Natural killer cell treated with Interleukin-12 subunit alpha and Interleukin-12 subunit beta and Interleukin-15 and Interleukin-18, amount 100 ng/mL, for 72 hours (primary cell): ENCODE measurements at regions not wholly inside any gene's neighbourhood (a gene's known extent, or its start where the extent isn't known, plus 50 kb on each side); places are given as distances from the start of the nearest gene placed in this dataset.
A peak's percentile ranks its signal among the peaks of the same experiment; 100 is the strongest.
"Not testable (repeated sequence)": the region's sequence is repeated elsewhere in the genome, so short reads cannot be mapped to it uniquely, and the experiment has no call there.

Source experiments
- ATAC-seq, 2 donors: fragments of 150-1000 bp; cut with Tn5 transposase in 1 of 2; sonication (Bioruptor Pico), chemical (Tn5 transposase) in 1 of 2; 2 replicates each; pipeline ENCODE4 v1.10.0; 2021
- DNase-seq: peaks from one replicate; pipeline ENCODE4 v3.0.0; 2022; ENCODE audit warnings: low spot score
- H3K27ac Mint-ChIP-seq, 2 donors: 1 replicate in 1 of 2; 2 replicates in 1 of 2; pipeline ENCODE4 v1.8.0; 2022; ENCODE audit warnings: mixed read lengths in 2 of 2, mild to moderate bottlenecking in 1 of 2, moderate library complexity in 1 of 2
- H3K27me3 Mint-ChIP-seq, 2 donors: 1 replicate in 1 of 2; 2 replicates in 1 of 2; pipeline ENCODE4 v1.8.0; 2022; ENCODE audit warnings: mixed read lengths in 2 of 2
- H3K36me3 Mint-ChIP-seq: one replicate; pipeline ENCODE4 v1.8.0; 2022; ENCODE audit warnings: mixed read lengths
- H3K4me1 Mint-ChIP-seq, 2 donors: 1 replicate in 1 of 2; 2 replicates in 1 of 2; pipeline ENCODE4 v1.8.0; 2022; ENCODE audit warnings: low read depth in 2 of 2, mixed read lengths in 2 of 2, mild to moderate bottlenecking in 1 of 2
- H3K4me3 Mint-ChIP-seq: one replicate; pipeline ENCODE4 v1.8.0; 2022; ENCODE audit warnings: mixed read lengths
- H3K9me3 Mint-ChIP-seq: 2 replicates; pipeline ENCODE4 v1.8.0; 2022; ENCODE audit warnings: mixed read lengths

DNA sequence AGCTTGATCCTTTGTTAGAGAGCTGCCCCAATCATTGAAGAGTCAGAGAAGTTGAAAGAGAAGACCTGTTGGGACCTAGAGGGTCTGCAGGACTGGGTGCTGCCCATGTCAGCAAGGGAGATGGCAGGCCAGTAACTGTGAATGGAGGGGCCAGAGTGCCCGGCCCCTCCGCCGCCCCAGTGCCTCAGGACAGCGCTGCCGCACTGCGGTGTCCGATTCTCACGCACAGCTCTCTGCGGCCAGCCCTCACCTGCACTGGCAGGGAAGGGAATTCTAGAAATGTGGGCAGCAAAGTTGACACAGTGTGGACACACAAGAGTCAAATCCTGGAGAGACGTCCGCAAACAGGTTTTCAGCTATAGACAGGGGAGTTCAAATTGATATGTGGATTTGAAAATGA lies 373.5 kb downstream of the TCERG1L start:
- no peak overlapping the region for H3K4me3 Mint-ChIP-seq
- no peaks in the 10 kb centered on the region for H3K9me3 Mint-ChIP-seq
- ATAC-seq (no peak), DNase-seq (no peak)
- no peak overlapping the region for H3K27ac Mint-ChIP-seq
- peaks cover 6 to 14% of the 10 kb centered on the region in 2 donors for H3K27me3 Mint-ChIP-seq
- H3K4me1 Mint-ChIP-seq: no peaks in the 10 kb centered on the region
- no peaks in the 10 kb centered on the region for H3K36me3 Mint-ChIP-seq

DNA sequence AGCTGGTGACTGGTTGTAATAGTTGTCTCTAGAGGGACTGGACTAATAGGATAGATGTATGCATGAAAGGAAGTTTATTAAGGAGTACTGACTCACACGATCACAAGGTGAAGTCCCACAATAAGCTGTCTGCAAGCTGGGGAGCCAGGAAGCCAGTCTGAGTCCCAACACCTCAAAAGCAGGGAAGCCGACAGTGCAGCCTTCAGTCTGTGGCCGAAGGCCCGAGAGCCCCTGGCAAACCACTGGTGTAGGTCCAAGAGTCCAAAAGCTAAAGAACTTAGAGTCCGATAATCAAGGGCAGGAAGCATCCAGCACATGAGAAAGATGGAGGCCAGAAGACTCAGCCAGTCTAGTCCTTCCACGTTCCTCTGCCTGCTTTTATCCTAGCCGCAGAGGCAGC lies 372.6 kb downstream of the TCERG1L start:
- not testable (repeated sequence) for H3K27ac Mint-ChIP-seq, H3K36me3 Mint-ChIP-seq, DNase-seq, H3K4me3 Mint-ChIP-seq, ATAC-seq, H3K9me3 Mint-ChIP-seq, H3K4me1 Mint-ChIP-seq
- H3K27me3 Mint-ChIP-seq: peaks cover 6 to 14% of the 10 kb centered on the region in 2 donors

DNA sequence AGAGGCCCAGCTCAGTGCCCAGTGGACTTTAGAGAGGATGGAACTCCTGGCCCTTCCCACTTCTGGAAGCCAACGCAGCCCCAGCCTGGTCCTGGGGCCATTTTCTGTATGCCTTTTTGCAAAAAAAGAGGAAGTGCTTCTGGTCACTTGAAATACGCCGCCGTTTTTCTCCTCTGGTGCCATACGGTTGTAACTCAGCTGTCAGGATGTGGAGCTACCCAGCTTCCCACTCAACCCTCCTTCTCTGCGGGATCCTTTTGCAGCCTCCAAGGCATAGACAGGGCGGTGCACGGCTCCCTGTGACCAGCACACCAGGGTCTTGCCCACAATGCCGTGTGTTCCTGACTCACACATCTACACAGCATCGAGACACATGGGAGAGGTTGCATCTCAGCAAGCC lies 369.6 kb downstream of the TCERG1L start:
- H3K4me3 Mint-ChIP-seq: no peak overlapping the region
- peaks cover 2 to 14% of the 10 kb centered on the region in 2 donors for H3K27me3 Mint-ChIP-seq
- H3K4me1 Mint-ChIP-seq: no peaks in the 10 kb centered on the region
- DNase-seq: no peak
- H3K27ac Mint-ChIP-seq: no peak overlapping the region
- no peaks in the 10 kb centered on the region for H3K36me3 Mint-ChIP-seq
- ATAC-seq: no peak
- H3K9me3 Mint-ChIP-seq: no peaks in the 10 kb centered on the region

- no peaks in the 10 kb centered on the region for H3K4me1 Mint-ChIP-seq
- H3K9me3 Mint-ChIP-seq: no peaks in the 10 kb centered on the region
- ATAC-seq (no peak), DNase-seq (no peak)
- H3K36me3 Mint-ChIP-seq: no peaks in the 10 kb centered on the region
- H3K27me3 Mint-ChIP-seq: peaks cover 2 to 8% of the 10 kb centered on the region in 2 donors
- no peak overlapping the region for H3K27ac Mint-ChIP-seq
- no peak overlapping the region for H3K4me3 Mint-ChIP-seq
These were observed 359.4 kb downstream of the TCERG1L start for GRCh38 chr10:130952086-130952485.

GRCh38 chr10:130954326-130954905 lies 357.1 kb downstream of the TCERG1L start:
- H3K27ac Mint-ChIP-seq: no peak overlapping the region
- H3K4me1 Mint-ChIP-seq: no peaks in the 10 kb centered on the region
- no peaks in the 10 kb centered on the region for H3K36me3 Mint-ChIP-seq
- no peaks in the 10 kb centered on the region for H3K9me3 Mint-ChIP-seq
- DNase-seq (no peak), ATAC-seq (peak in 1 of 2 donors; percentile 30)
- no peak overlapping the region for H3K4me3 Mint-ChIP-seq
- peaks cover 2 to 8% of the 10 kb centered on the region in 2 donors for H3K27me3 Mint-ChIP-seq

GRCh38 chr10:130956251-130956650 lies 355.3 kb downstream of the TCERG1L start:
- Mint-ChIP-seq H3K27me3 (peaks cover 0 to 8% of the 10 kb centered on the region in 2 donors), H3K4me1 (no peaks in the 10 kb centered on the region), H3K36me3 (no peaks in the 10 kb centered on the region), H3K9me3 (no peaks in the 10 kb centered on the region), H3K27ac (no peak overlapping the region), H3K4me3 (no peak overlapping the region)
- DNase-seq: no peak
- ATAC-seq: no peak

DNA sequence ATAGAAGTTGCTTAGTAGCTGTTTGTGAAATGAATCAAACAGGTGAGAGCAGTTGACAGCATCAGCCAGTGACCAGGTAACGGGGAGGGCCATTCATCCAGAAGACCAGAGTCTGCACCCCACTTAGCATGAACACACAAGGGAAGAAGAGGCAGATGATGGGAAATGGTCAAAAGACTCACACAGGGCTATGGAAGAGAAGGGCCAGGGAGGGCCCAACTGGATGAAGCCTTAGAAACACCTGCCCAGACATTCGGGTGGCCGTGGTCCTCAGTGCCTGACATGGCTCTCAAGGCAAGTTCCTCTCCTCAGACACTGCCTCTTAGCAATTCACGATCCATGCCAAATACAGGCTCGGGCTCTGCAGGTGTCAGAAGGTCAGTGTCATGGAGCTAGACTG lies 354.1 kb downstream of the TCERG1L start:
- Mint-ChIP-seq H3K36me3 (no peaks in the 10 kb centered on the region), H3K4me1 (no peaks in the 10 kb centered on the region), H3K9me3 (no peaks in the 10 kb centered on the region), H3K27ac (no peak overlapping the region), H3K27me3 (peaks cover 0 to 8% of the 10 kb centered on the region in 2 donors), H3K4me3 (no peak overlapping the region)
- no peak for DNase-seq
- no peak for ATAC-seq

GRCh38 chr10:130958003-130958402 lies 353.5 kb downstream of the TCERG1L start:
- peaks cover 0 to 8% of the 10 kb centered on the region in 2 donors for H3K27me3 Mint-ChIP-seq
- no peaks in the 10 kb centered on the region for H3K9me3 Mint-ChIP-seq
- H3K27ac Mint-ChIP-seq: no peak overlapping the region
- DNase-seq: no peak
- H3K36me3 Mint-ChIP-seq: no peaks in the 10 kb centered on the region
- no peak for ATAC-seq
- H3K4me1 Mint-ChIP-seq: no peaks in the 10 kb centered on the region
- H3K4me3 Mint-ChIP-seq: no peak overlapping the region

- Mint-ChIP-seq H3K36me3 (no peaks in the 10 kb centered on the region), H3K9me3 (no peaks in the 10 kb centered on the region), H3K4me1 (no peaks in the 10 kb centered on the region), H3K27ac (no peak overlapping the region), H3K27me3 (peaks cover 0 to 8% of the 10 kb centered on the region in 2 donors), H3K4me3 (no peak overlapping the region)
- DNase-seq: no peak
- no peak for ATAC-seq
These were observed 352.4 kb downstream of the TCERG1L start for GRCh38 chr10:130958981-130959751.

GRCh38 chr10:130959752-130960195 lies 351.7 kb downstream of the TCERG1L start:
- no peak for ATAC-seq
- Mint-ChIP-seq H3K4me3 (no peak overlapping the region), H3K27ac (no peak overlapping the region), H3K27me3 (peaks cover 0 to 4% of the 10 kb centered on the region in 2 donors), H3K4me1 (no peaks in the 10 kb centered on the region), H3K36me3 (no peaks in the 10 kb centered on the region), H3K9me3 (no peaks in the 10 kb centered on the region)
- DNase-seq: no peak

DNA sequence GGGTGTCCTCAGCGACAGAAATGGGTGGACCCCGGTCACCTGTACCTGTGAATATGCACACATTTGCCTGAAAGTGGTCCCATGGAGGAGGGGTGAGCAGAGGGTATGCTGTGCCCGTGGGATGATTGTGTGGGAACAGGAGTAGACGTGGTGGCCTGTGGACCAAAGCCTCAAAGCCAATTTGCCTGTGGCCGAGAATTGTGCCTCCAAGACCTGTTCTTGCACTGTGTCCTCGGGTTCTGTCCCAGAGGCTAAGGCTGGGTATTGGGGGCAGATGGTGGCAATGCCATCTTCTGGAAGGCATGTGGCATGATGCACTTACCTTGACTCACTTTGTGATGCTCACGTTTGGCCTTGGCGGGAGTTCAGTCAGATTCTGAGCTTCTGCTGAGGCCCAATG lies 351.0 kb downstream of the TCERG1L start:
- Mint-ChIP-seq H3K4me3 (no peak overlapping the region), H3K36me3 (no peaks in the 10 kb centered on the region), H3K4me1 (no peaks in the 10 kb centered on the region), H3K27ac (no peak overlapping the region), H3K27me3 (no peaks in the 10 kb centered on the region), H3K9me3 (no peaks in the 10 kb centered on the region)
- ATAC-seq: no peak
- DNase-seq: no peak

DNA sequence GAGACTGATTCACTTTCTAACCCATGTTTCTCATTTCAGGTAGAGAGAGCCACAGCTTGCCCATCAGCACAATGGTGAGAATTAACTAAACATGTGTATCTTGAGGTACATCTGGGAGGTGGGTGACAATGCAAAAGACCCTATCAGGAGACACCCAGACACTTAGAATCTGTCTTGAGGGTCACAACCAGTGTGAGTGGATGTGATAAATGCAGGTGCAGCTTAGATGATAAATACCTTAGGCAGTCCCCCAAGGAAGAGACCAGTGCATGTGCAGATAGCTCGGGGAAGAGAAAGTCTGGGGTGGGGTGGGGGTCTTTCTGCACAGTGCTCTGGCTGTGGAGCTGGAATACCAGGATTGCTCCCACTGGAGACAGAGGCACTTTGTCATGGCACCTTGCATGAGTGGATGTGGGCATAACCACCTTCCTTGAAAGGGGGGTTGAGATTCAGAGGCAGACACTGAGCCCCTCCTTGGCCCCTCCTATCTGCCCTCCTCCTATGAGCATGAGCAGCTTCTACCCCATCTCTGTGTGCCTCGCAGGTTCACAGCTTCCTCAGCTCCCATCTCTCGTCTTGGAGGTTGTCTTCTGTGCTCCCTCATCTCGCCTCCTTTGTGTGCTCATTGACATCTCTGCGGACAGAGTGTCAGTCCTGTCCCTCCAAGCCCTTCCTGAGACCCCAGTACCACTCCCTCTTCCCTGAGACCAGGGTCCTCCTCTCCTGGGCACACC lies 349.8 kb downstream of the TCERG1L start:
- no peak for DNase-seq
- no peaks in the 10 kb centered on the region for H3K4me1 Mint-ChIP-seq

GRCh38 chr10:130962240-130963051 lies 349.1 kb downstream of the TCERG1L start:
- ATAC-seq (no peak), DNase-seq (no peak)
- no peak overlapping the region for H3K27ac Mint-ChIP-seq
- H3K4me3 Mint-ChIP-seq: no peak overlapping the region
- no peaks in the 10 kb centered on the region for H3K4me1 Mint-ChIP-seq
- no peaks in the 10 kb centered on the region for H3K9me3 Mint-ChIP-seq
- no peaks in the 10 kb centered on the region for H3K36me3 Mint-ChIP-seq
- H3K27me3 Mint-ChIP-seq: no peaks in the 10 kb centered on the region

More for the DNA sequence above, 349.8 kb downstream of the TCERG1L start:
- Mint-ChIP-seq H3K27ac (no peak overlapping the region), H3K9me3 (no peaks in the 10 kb centered on the region), H3K36me3 (no peaks in the 10 kb centered on the region), H3K27me3 (no peaks in the 10 kb centered on the region), H3K4me3 (no peak overlapping the region)
- no peak for ATAC-seq
